HepG2 (cell line): ENCODE measurements at regions not wholly inside any gene's neighbourhood (a gene's known extent, or its start where the extent isn't known, plus 50 kb on each side); places are given as distances from the start of the nearest gene placed in this dataset.

ENCODE experiments used
- AHDC1 ChIP-seq: sonication (generic); formaldehyde crosslinking; IDR thresholded peaks from 2 replicates; pipeline ENCODE4 v1.5.1; 2020; ENCODE audit warnings: mild to moderate bottlenecking, missing genetic modification reagents, borderline replicate concordance
- BHLHE40 ChIP-seq: IDR thresholded peaks from 2 replicates; pipeline ENCODE4 v1.6.1; 2011; ENCODE audit warnings: low read length, improper control_type of control experiment
- CREB3 ChIP-seq: sonication (generic); formaldehyde crosslinking; IDR thresholded peaks from 2 replicates; pipeline ENCODE4 v1.5.0; 2020; ENCODE audit warnings: missing genetic modification reagents
- HOXA5 ChIP-seq: sonication (generic); formaldehyde crosslinking; IDR thresholded peaks from 2 replicates; pipeline ENCODE4 v1.4.0; 2020; ENCODE audit warnings: missing genetic modification reagents
- KAT8 ChIP-seq: IDR thresholded peaks from 2 replicates; pipeline ENCODE4 v1.6.1; 2016; ENCODE audit warnings: missing genetic modification reagents, missing compliant biosample characterization
- KLF13 ChIP-seq: sonication (generic); formaldehyde crosslinking; IDR thresholded peaks from 2 replicates; pipeline ENCODE4 v1.4.0; 2020; ENCODE audit warnings: mild to moderate bottlenecking, missing genetic modification reagents
- KLF15 ChIP-seq: sonication (generic); formaldehyde crosslinking; IDR thresholded peaks from 2 replicates; pipeline ENCODE4 v1.8.1; 2023; ENCODE audit warnings: borderline replicate concordance, mild to moderate bottlenecking, inconsistent platforms, missing genetic modification reagents, mixed read lengths
- NFATC3 ChIP-seq: sonication (generic); formaldehyde crosslinking; IDR thresholded peaks from 2 replicates; pipeline ENCODE4 v1.5.1; 2020; ENCODE audit warnings: mild to moderate bottlenecking, missing genetic modification reagents
- NR1H2 ChIP-seq: sonication (generic); formaldehyde crosslinking; IDR thresholded peaks from 2 replicates; pipeline ENCODE4 v1.8.1; 2022; ENCODE audit warnings: low read depth, missing genetic modification reagents, borderline replicate concordance
- PHF20 ChIP-seq: sonication (generic); formaldehyde crosslinking; IDR thresholded peaks from 2 replicates; pipeline ENCODE4 v1.5.0; 2020; ENCODE audit warnings: mild to moderate bottlenecking, missing genetic modification reagents
- PLRG1 ChIP-seq: fragments of 450-650 bp; conservative IDR thresholded peaks from 2 replicates; pipeline ENCODE4 v1.6.1; 2016
- RAD51 ChIP-seq: fragments of 450-650 bp; IDR thresholded peaks from 2 replicates; pipeline ENCODE4 v1.6.1; 2016; ENCODE audit warnings: borderline replicate concordance
- TAF15 ChIP-seq: fragments of 200-400 bp; formaldehyde crosslinking; IDR thresholded peaks from one replicate; pipeline ENCODE4 v1.6.1; 2018; ENCODE audit warnings: mild to moderate bottlenecking, low read depth, low read length; ENCODE audit not compliant: poor library complexity, severe bottlenecking
- TEF ChIP-seq: sonication (generic); formaldehyde crosslinking; IDR thresholded peaks from 2 replicates; pipeline ENCODE4 v1.5.0; 2020; ENCODE audit warnings: missing genetic modification reagents
- ZBTB38 ChIP-seq: sonication (generic); formaldehyde crosslinking; IDR thresholded peaks from 2 replicates; pipeline ENCODE4 v1.5.1; 2020; ENCODE audit warnings: mild to moderate bottlenecking, missing genetic modification reagents
- ZBTB42 ChIP-seq: sonication (generic); formaldehyde crosslinking; IDR thresholded peaks from 2 replicates; pipeline ENCODE4 v1.5.0; 2020; ENCODE audit warnings: mild to moderate bottlenecking, missing genetic modification reagents
- ZMYM2 ChIP-seq: sonication (generic); formaldehyde crosslinking; IDR thresholded peaks from 2 replicates; pipeline ENCODE4 v1.8.0; 2022; ENCODE audit warnings: mild to moderate bottlenecking, missing genetic modification reagents
- ZNF224 ChIP-seq: sonication (generic); formaldehyde crosslinking; IDR thresholded peaks from 2 replicates; pipeline ENCODE4 v1.5.0; 2020; ENCODE audit warnings: mild to moderate bottlenecking, missing genetic modification reagents
- ZNF432 ChIP-seq: sonication (generic); formaldehyde crosslinking; IDR thresholded peaks from 2 replicates; pipeline ENCODE4 v1.5.0; 2020; ENCODE audit warnings: missing genetic modification reagents, mild to moderate bottlenecking, borderline replicate concordance
- ZNF615 ChIP-seq: sonication (generic); formaldehyde crosslinking; IDR thresholded peaks from 2 replicates; pipeline ENCODE4 v1.5.0; 2020; ENCODE audit warnings: mild to moderate bottlenecking, missing genetic modification reagents, borderline replicate concordance
- ZNF672 ChIP-seq: sonication (generic); formaldehyde crosslinking; IDR thresholded peaks from 2 replicates; pipeline ENCODE4 v1.8.1; 2022; ENCODE audit warnings: missing genetic modification reagents
- ZNF766 ChIP-seq: sonication (generic); formaldehyde crosslinking; IDR thresholded peaks from 2 replicates; pipeline ENCODE4 v1.5.0; 2020; ENCODE audit warnings: missing genetic modification reagents, borderline replicate concordance
- ZNF790 ChIP-seq: sonication (generic); formaldehyde crosslinking; IDR thresholded peaks from 2 replicates; pipeline ENCODE4 v1.8.0; 2022; ENCODE audit warnings: missing genetic modification reagents, mild to moderate bottlenecking, borderline replicate concordance
- ZNF878 ChIP-seq: sonication (generic); formaldehyde crosslinking; IDR thresholded peaks from 2 replicates; pipeline ENCODE4 v1.8.1; 2023; ENCODE audit warnings: mild to moderate bottlenecking, missing genetic modification reagents, moderate library complexity
- ZSCAN21 ChIP-seq: sonication (generic); formaldehyde crosslinking; IDR thresholded peaks from 2 replicates; pipeline ENCODE4 v1.8.0; 2022; ENCODE audit warnings: mild to moderate bottlenecking, missing genetic modification reagents, moderate library complexity, borderline replicate concordance
- ZSCAN30 ChIP-seq: sonication (generic); formaldehyde crosslinking; IDR thresholded peaks from 2 replicates; pipeline ENCODE4 v1.5.0; 2020; ENCODE audit warnings: mild to moderate bottlenecking, missing genetic modification reagents

- TF ChIP-seq AHDC1 (CRISPR knock-in tag), result peak; percentile 87
- no peak for TF ChIP-seq ZBTB42 (CRISPR knock-in tag)
- TF ChIP-seq KAT8 (CRISPR knock-in tag), result no peak
- TF ChIP-seq CREB3 (CRISPR knock-in tag), result no peak
- TF ChIP-seq PLRG1, result no peak
- no peak for TF ChIP-seq ZNF615 (CRISPR knock-in tag)
- no peak for TF ChIP-seq ZSCAN21 (CRISPR knock-in tag)
- TF ChIP-seq ZNF878 (CRISPR knock-in tag), result 0 out of 2 replicates have a peak, but pooled peaks have one; percentile 16
- TF ChIP-seq RAD51, result no peak
- TF ChIP-seq ZNF224, result no peak
- TF ChIP-seq NFATC3 (CRISPR knock-in tag), result no peak
- no peak for TF ChIP-seq ZNF672 (CRISPR knock-in tag)
- no peak for TF ChIP-seq TAF15
- no peak for TF ChIP-seq ZNF432 (CRISPR knock-in tag)
- TF ChIP-seq BHLHE40, result no peak
- no peak for TF ChIP-seq ZMYM2 (CRISPR knock-in tag)
- TF ChIP-seq ZSCAN30 (CRISPR knock-in tag), result no peak
- TF ChIP-seq ZBTB38 (CRISPR knock-in tag), result no peak
- no peak for TF ChIP-seq KLF13 (CRISPR knock-in tag)
- no peak for TF ChIP-seq ZNF766 (CRISPR knock-in tag)
- no peak for TF ChIP-seq HOXA5
- TF ChIP-seq PHF20 (CRISPR knock-in tag), result no peak
- TF ChIP-seq TEF, result no peak
- no peak for TF ChIP-seq ZNF790
- no peak for TF ChIP-seq KLF15 (CRISPR knock-in tag)
- TF ChIP-seq NR1H2 (CRISPR knock-in tag), result no peak
Measured at GRCh38 chr16:81175325-81175891, 63.1 kb upstream of the BCO1 start (continued).
